ENCODE measurements at regions not wholly inside any gene's neighbourhood (a gene's known extent, or its start where the extent isn't known, plus 50 kb on each side); places are given as distances from the start of the nearest gene placed in this dataset.

- no peak for DNase-seq
- no peaks in the 10 kb centered on the region for H3K27me3 ChIP-seq (replicated peaks; ENCODE audit: control insufficient read depth, insufficient read depth, low read length)
- H3K4me3 ChIP-seq (ENCODE audit: low read depth, low read length) = no peak overlapping the region
- CTCF ChIA-PET = no interaction called here
- POLR2A ChIA-PET = no interaction called here
- H3K4me1 Mint-ChIP-seq (ENCODE audit: low read depth, unreplicated experiment) = no peaks in the 10 kb centered on the region
- peaks cover 2% of the 10 kb centered on the region for H3K27me3 Mint-ChIP-seq (ENCODE audit: insufficient read depth, unreplicated experiment)
- intact Hi-C loops (cut with micrococcal nuclease; ENCODE audit: unreplicated experiment) = loop anchor here (10.0 kb wide), 1 partner anchor 426 kb away; no protein-coding TSS in a partner anchor
- H3K36me3 ChIP-seq (ENCODE audit: control insufficient read depth, insufficient read depth, low read length) = no peaks in the 10 kb centered on the region
- H3K4me3 Mint-ChIP-seq (ENCODE audit: unreplicated experiment) = no peak overlapping the region
- H3K27ac Mint-ChIP-seq (ENCODE audit: unreplicated experiment) = no peak overlapping the region
- no peak for TF ChIP-seq CTCF (IDR thresholded peaks at IDR 0.05; ENCODE audit: insufficient read depth in 1 of 2, low read depth in 1 of 2, low read length in 1 of 2, severe bottlenecking in 1 of 2, unreplicated experiment in 1 of 2)
- no peaks in the 10 kb centered on the region for H3K36me3 Mint-ChIP-seq (ENCODE audit: insufficient read depth, unreplicated experiment)
- no TSS peak for BruUV-seq (replicated peaks)
- no peaks in the 10 kb centered on the region for H3K9me3 Mint-ChIP-seq (ENCODE audit: unreplicated experiment)
- H3K4me1 ChIP-seq = no peaks in the 10 kb centered on the region
- H3K9me3 ChIP-seq = no peaks in the 10 kb centered on the region
These were observed 1206.0 kb upstream of the C9orf72 start for GRCh38 chr9:28779243-28779642.

GRCh38 chr9:28781481-28781880 lies 1208.2 kb upstream of the C9orf72 start:
- Histone ChIP-seq H3K27me3 (replicated peaks; ENCODE audit: control insufficient read depth, insufficient read depth, low read length) (no peaks in the 10 kb centered on the region), H3K36me3 (ENCODE audit: control insufficient read depth, insufficient read depth, low read length) (no peaks in the 10 kb centered on the region), H3K4me3 (ENCODE audit: low read depth, low read length) (no peak overlapping the region), H3K4me1 (no peaks in the 10 kb centered on the region), H3K9me3 (no peaks in the 10 kb centered on the region)
- no TSS peak for BruUV-seq (replicated peaks)
- no peak overlapping the region for H3K27ac Mint-ChIP-seq (ENCODE audit: unreplicated experiment)
- peaks cover 2% of the 10 kb centered on the region for H3K27me3 Mint-ChIP-seq (ENCODE audit: insufficient read depth, unreplicated experiment)
- H3K4me3 Mint-ChIP-seq (ENCODE audit: unreplicated experiment) = no peak overlapping the region
- no peaks in the 10 kb centered on the region for H3K9me3 Mint-ChIP-seq (ENCODE audit: unreplicated experiment)
- intact Hi-C loops (cut with micrococcal nuclease; ENCODE audit: unreplicated experiment) = no loop called here
- no peaks in the 10 kb centered on the region for H3K36me3 Mint-ChIP-seq (ENCODE audit: insufficient read depth, unreplicated experiment)
- POLR2A ChIA-PET = no interaction called here
- no peak for DNase-seq
- CTCF ChIA-PET = no interaction called here
- no peaks in the 10 kb centered on the region for H3K4me1 Mint-ChIP-seq (ENCODE audit: low read depth, unreplicated experiment)
- no peak for TF ChIP-seq CTCF (IDR thresholded peaks at IDR 0.05; ENCODE audit: insufficient read depth in 1 of 2, low read depth in 1 of 2, low read length in 1 of 2, severe bottlenecking in 1 of 2, unreplicated experiment in 1 of 2)

GRCh38 chr9:28782630-28783029 lies 1209.3 kb upstream of the C9orf72 start:
- H3K27me3 ChIP-seq (replicated peaks; ENCODE audit: control insufficient read depth, insufficient read depth, low read length) = no peaks in the 10 kb centered on the region
- Mint-ChIP-seq H3K4me3 (ENCODE audit: unreplicated experiment) (no peak overlapping the region), H3K9me3 (ENCODE audit: unreplicated experiment) (no peaks in the 10 kb centered on the region), H3K4me1 (ENCODE audit: low read depth, unreplicated experiment) (no peaks in the 10 kb centered on the region), H3K36me3 (ENCODE audit: insufficient read depth, unreplicated experiment) (no peaks in the 10 kb centered on the region), H3K27me3 (ENCODE audit: insufficient read depth, unreplicated experiment) (peaks cover 2% of the 10 kb centered on the region), H3K27ac (ENCODE audit: unreplicated experiment) (no peak overlapping the region)
- no peak overlapping the region for H3K4me3 ChIP-seq (ENCODE audit: low read depth, low read length)
- ChIA-PET CTCF (no interaction called here), POLR2A (no interaction called here)
- DNase-seq = no peak
- no TSS peak for BruUV-seq (replicated peaks)
- no peak for TF ChIP-seq CTCF (IDR thresholded peaks at IDR 0.05; ENCODE audit: insufficient read depth in 1 of 2, low read depth in 1 of 2, low read length in 1 of 2, severe bottlenecking in 1 of 2, unreplicated experiment in 1 of 2)
- no peaks in the 10 kb centered on the region for H3K9me3 ChIP-seq
- H3K36me3 ChIP-seq (ENCODE audit: control insufficient read depth, insufficient read depth, low read length) = no peaks in the 10 kb centered on the region
- no peaks in the 10 kb centered on the region for H3K4me1 ChIP-seq
- intact Hi-C loops (cut with micrococcal nuclease; ENCODE audit: unreplicated experiment) = no loop called here
